ENCODE measurements at regions not wholly inside any gene's neighbourhood (a gene's known extent, or its start where the extent isn't known, plus 50 kb on each side); places are given as distances from the start of the nearest gene placed in this dataset.

- POLR2A ChIA-PET = no interaction called here
- Histone ChIP-seq H3K4me3 (replicated peaks in 1 of 3; ENCODE audit: insufficient read depth in 1 of 3, low read depth in 1 of 3, low read length in 3 of 3) (no peak overlapping the region), H4K20me1 (replicated peaks; ENCODE audit: control insufficient read depth, extremely low read depth, insufficient read depth, low read length) (no peaks in the 10 kb centered on the region), H2AFZ (ENCODE audit: low read depth, low read length) (no peak overlapping the region), H3K79me2 (ENCODE audit: control insufficient read depth, insufficient read depth, low read length) (no peaks in the 10 kb centered on the region), H3K4me1 (ENCODE audit: control insufficient read depth, extremely low read depth, insufficient read depth, low read length) (no peaks in the 10 kb centered on the region), H3K36me3 (ENCODE audit: control insufficient read depth in 2 of 2, extremely low read depth in 1 of 2, insufficient read depth in 2 of 2, low read length in 2 of 2) (no peaks in the 10 kb centered on the region), H3K4me2 (ENCODE audit: insufficient read depth, low read length) (no peak overlapping the region), H3K9ac (replicated peaks; ENCODE audit: extremely low read depth, insufficient read depth, low read length) (no peak overlapping the region), H3K9me3 (replicated peaks; ENCODE audit: control insufficient read depth, insufficient read depth, low read length) (no peaks in the 10 kb centered on the region), H3K9me1 (replicated peaks; ENCODE audit: control insufficient read depth, extremely low read depth, insufficient read depth, low read length) (no peaks in the 10 kb centered on the region), H3K27me3 (ENCODE audit: control insufficient read depth in 2 of 2, insufficient read depth in 2 of 2, low read length in 2 of 2) (no peaks in the 10 kb centered on the region), H3K27ac (ENCODE audit: insufficient read depth, low read depth, low read length) (no peak overlapping the region)
- no peak for DNase-seq (ENCODE audit: low read depth, low spot score)
- intact Hi-C loops (cut with micrococcal nuclease) = no loop called here
- no peak for FAIRE-seq
- BruUV-seq (replicated peaks) = no TSS peak
- dilution Hi-C loops (cut with MboI; ENCODE audit: extremely low pct_ligation_motif_present, low sequenced_read_pairs) = no loop called here
- TF ChIP-seq CTCF (IDR thresholded peaks at IDR 0.05; ENCODE audit: extremely low read depth in 1 of 2, insufficient read depth in 1 of 2, low read depth in 1 of 2, low read length in 2 of 2) (no peak), POLR2A (IDR thresholded peaks at IDR 0.05; ENCODE audit: low read depth, low read length) (no peak), MYC (IDR thresholded peaks at IDR 0.05; ENCODE audit: low read depth, low read length) (no peak), FOS (IDR thresholded peaks at IDR 0.05; ENCODE audit: borderline replicate concordance, insufficient read depth, low read length) (no peak), JUN (IDR thresholded peaks at IDR 0.05; ENCODE audit: borderline replicate concordance, insufficient read depth, insufficient read length, low read depth) (no peak), EZH2 (IDR thresholded peaks at IDR 0.05; ENCODE audit: borderline replicate concordance, low read depth, low read length, severe bottlenecking) (no peak), MAX (IDR thresholded peaks at IDR 0.05; ENCODE audit: insufficient read depth, insufficient read length) (no peak), POLR2AphosphoS5 (IDR thresholded peaks at IDR 0.05; ENCODE audit: insufficient read depth, low read depth, low read length) (no peak)
- CTCF ChIA-PET = interaction anchor here (1.4 to 1.5 kb wide), 2 partner anchors 11 to 85 kb away, joined by 3 to 5 read pairs; no protein-coding TSS in a partner anchor
Observed at GRCh38 chr16:11447272-11447671, 102.0 kb downstream of the RMI2 start.
